WI38 (cell line): ENCODE measurements at regions not wholly inside any gene's neighbourhood (a gene's known extent, or its start where the extent isn't known, plus 50 kb on each side); places are given as distances from the start of the nearest gene placed in this dataset.
"Not testable (repeated sequence)": the region's sequence is repeated elsewhere in the genome, so short reads cannot be mapped to it uniquely, and the experiment has no call there.

Source experiments
- H3K4me3 ChIP-seq: 2 replicates; pipeline ENCODE4 v1.5.1; 2011; ENCODE audit warnings: low read depth, mild to moderate bottlenecking, control low read depth, low read length
- CTCF ChIP-seq: IDR thresholded peaks from 2 replicates; pipeline ENCODE4 v1.5.1; 2012; ENCODE audit warnings: low read depth, mild to moderate bottlenecking, control low read depth, low read length

DNA sequence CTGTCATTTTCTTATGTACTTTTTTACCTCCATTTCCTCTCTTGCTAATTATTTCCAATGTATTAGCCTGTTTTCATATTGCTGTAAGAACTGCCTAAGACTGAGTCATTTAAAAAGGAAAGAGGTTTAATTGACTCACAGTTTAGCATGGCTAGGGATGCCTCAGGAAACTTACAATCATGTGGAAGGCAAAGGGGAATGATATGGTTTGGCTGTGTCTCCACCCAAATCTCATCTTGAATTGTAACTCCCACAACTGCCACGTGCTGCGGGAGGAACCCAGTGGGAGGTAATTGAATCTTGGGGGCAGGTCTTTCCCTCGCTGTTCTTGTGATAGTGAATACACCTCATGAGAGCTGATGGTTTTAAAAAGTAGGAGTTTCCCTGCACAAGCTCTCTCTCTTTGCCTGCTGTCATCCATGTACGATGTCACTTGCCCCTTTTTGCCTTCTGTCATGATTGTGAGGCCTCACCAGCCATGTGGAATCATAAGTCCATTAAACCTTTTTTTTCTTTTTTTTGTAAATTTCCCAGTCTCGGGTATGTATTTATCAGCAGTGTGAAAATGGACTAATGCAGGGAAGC is 870.0 kb upstream of the INTU start:
- TF ChIP-seq CTCF: no peak
- no peak overlapping the region for H3K4me3 ChIP-seq

- TF ChIP-seq CTCF: no peak
- H3K4me3 ChIP-seq: no peak overlapping the region
These were observed 866.5 kb upstream of the INTU start for GRCh38 chr4:126766241-126766640.

DNA sequence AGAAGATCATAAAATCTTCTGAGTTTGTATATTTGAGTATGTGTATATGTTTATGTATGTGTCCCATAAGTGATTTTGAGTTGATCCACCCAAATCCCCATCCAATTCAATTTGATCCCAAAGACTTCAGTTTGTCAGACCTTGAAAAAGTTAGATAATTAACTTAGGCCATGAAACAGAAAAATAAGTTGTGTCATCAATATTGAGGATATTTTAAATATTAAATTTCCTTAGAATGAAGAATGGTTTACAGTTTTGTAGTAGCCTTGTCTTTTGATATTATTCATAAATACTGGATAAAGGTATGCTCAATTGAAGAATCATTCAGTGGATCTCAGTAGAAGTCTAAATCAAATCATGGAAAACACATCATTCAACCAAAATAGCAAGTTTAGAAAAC is 864.4 kb upstream of the INTU start:
- H3K4me3 ChIP-seq: no peak overlapping the region
- no peak for TF ChIP-seq CTCF

DNA sequence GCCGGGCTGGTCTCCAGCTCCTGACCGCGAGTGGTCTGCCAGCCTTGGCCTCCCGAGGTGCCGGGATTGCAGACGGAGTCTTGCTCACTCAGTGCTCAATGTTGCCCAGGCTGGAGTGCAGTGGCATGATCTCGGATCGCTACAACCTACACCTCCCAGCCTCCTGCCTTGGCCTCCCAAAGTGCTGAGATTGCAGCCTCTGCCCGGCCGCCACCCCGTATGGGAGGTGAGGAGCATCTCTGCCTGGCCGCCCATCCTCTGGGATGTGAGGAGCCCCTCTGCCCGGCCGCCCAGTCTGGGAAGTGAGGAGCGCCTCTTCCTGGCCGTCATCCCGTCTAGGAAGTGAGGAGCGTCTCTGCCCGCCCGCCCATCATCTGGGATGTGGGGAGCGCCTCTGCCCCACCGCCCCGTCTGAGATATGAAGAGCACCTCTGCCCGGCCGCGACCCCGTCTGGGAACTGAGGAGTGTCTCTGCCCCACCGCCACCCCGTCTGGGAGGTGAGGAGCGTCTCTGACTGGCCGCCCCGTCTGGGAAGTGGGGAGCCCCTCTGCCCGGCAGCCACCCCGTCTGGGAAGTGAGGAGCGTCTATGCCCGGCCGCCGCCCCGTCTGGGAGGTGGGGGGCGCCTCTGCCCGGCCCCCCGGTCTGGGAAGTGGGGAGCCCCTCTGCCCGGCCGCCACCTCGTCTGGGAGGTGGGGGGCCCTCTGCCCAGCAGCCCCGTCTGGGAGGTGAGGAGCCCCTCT is 861.8 kb upstream of the INTU start:
- H3K4me3 ChIP-seq: not testable (repeated sequence)

DNA sequence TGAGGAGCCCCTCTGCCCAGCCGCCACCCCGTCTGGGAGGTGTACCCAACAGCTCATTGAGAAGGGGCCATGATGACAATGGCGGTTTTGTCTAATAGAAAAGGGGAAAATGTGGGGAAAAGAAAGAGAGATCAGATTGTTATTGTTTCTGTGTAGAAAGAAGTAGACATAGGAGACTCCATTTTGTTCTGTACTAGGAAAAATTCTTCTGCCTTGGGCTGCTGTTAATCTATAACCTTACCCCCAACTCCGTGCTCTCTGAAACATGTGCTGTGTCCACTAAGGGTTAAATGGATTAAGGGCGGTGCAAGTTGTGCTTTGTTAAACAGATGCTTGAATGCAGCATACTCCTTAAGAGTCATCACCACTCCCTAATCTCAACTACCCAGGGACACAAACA is 861.1 kb upstream of the INTU start:
- not testable (repeated sequence) for H3K4me3 ChIP-seq

GRCh38 chr4:126772662-126773061 is 860.1 kb upstream of the INTU start:
- TF ChIP-seq CTCF: no peak
- no peak overlapping the region for H3K4me3 ChIP-seq

- no peak for TF ChIP-seq CTCF
These were observed 857.2 kb upstream of the INTU start for GRCh38 chr4:126775485-126776106.

GRCh38 chr4:126776361-126776760 is 856.4 kb upstream of the INTU start:
- no peak overlapping the region for H3K4me3 ChIP-seq
- TF ChIP-seq CTCF: no peak

More at GRCh38 chr4:126775485-126776106, 857.2 kb upstream of the INTU start:
- H3K4me3 ChIP-seq: no peak overlapping the region
